H9 (cell line): ENCODE measurements at regions not wholly inside any gene's neighbourhood (a gene's known extent, or its start where the extent isn't known, plus 50 kb on each side); places are given as distances from the start of the nearest gene placed in this dataset.

Experiments
- DNase-seq: peaks from one replicate; pipeline ENCODE4 v3.0.0-alpha.2; 2017
- H2AFZ ChIP-seq: one replicate; pipeline ENCODE4 v1.6.1; 2013; ENCODE audit warnings: mild to moderate bottlenecking, low read length, control low read depth, moderate library complexity
- H2AK5ac ChIP-seq: 2 replicates; pipeline ENCODE4 v1.6.1; 2013; ENCODE audit warnings: low read length, control low read depth, mixed read lengths; ENCODE audit not compliant: insufficient read length
- H2BK120ac ChIP-seq: one replicate; pipeline ENCODE4 v1.6.1; 2013; ENCODE audit warnings: low read depth, mild to moderate bottlenecking, low read length, control low read depth, inconsistent platforms; ENCODE audit not compliant: poor library complexity, severe bottlenecking
- H2BK12ac ChIP-seq: 2 replicates; pipeline ENCODE4 v1.6.1; 2013; ENCODE audit warnings: low read length, control low read depth, mixed read lengths, low read depth; ENCODE audit not compliant: insufficient read length
- H2BK15ac ChIP-seq: 2 replicates; pipeline ENCODE4 v1.6.1; 2013; ENCODE audit warnings: low read depth, low read length, control low read depth
- H2BK20ac ChIP-seq: one replicate; pipeline ENCODE4 v1.6.1; 2013; ENCODE audit warnings: low read depth, mild to moderate bottlenecking, low read length, control low read depth, inconsistent platforms; ENCODE audit not compliant: poor library complexity, severe bottlenecking
- H2BK5ac ChIP-seq: 2 replicates; pipeline ENCODE4 v1.6.1; 2013; ENCODE audit warnings: low read length, control low read depth, mixed read lengths; ENCODE audit not compliant: insufficient read length
- H3K14ac ChIP-seq: 2 replicates; pipeline ENCODE4 v1.6.1; 2013; ENCODE audit warnings: low read length, control low read depth; ENCODE audit not compliant: insufficient read depth
- H3K18ac ChIP-seq: 2 replicates; pipeline ENCODE4 v1.6.1; 2013; ENCODE audit warnings: low read depth, mild to moderate bottlenecking, mixed read lengths, low read length, control low read depth; ENCODE audit not compliant: insufficient read length
- H3K23ac ChIP-seq: 2 replicates; pipeline ENCODE4 v1.6.1; 2013; ENCODE audit warnings: low read length, control low read depth, mixed read lengths, low read depth; ENCODE audit not compliant: insufficient read length
- H3K23me2 ChIP-seq: 2 replicates; pipeline ENCODE4 v1.6.1; 2013; ENCODE audit warnings: low read depth, mild to moderate bottlenecking, mixed read lengths, low read length, control low read depth; ENCODE audit not compliant: insufficient read length, poor library complexity, severe bottlenecking
- H3K27ac ChIP-seq: 2 replicates; pipeline ENCODE4 v1.5.1; 2013; ENCODE audit warnings: low read length, control low read depth, mixed read lengths, low read depth; ENCODE audit not compliant: insufficient read length
- H3K27me3 ChIP-seq: 2 replicates; pipeline ENCODE4 v1.6.1; 2013; ENCODE audit warnings: low read length, control low read depth, inconsistent platforms; ENCODE audit not compliant: insufficient read depth
- H3K4ac ChIP-seq: 2 replicates; pipeline ENCODE4 v1.6.1; 2013; ENCODE audit warnings: low read depth, mild to moderate bottlenecking, control low read depth, inconsistent platforms, low read length, moderate library complexity
- H3K4me1 ChIP-seq: 2 replicates; pipeline ENCODE4 v1.6.1; 2013; ENCODE audit warnings: low read length, control low read depth, inconsistent platforms; ENCODE audit not compliant: insufficient read depth
- H3K4me2 ChIP-seq: 2 replicates; pipeline ENCODE4 v1.6.1; 2013; ENCODE audit warnings: low read length, control low read depth, mixed read lengths; ENCODE audit not compliant: insufficient read length, insufficient read depth
- H3K56ac ChIP-seq: 2 replicates; pipeline ENCODE4 v1.6.1; 2013; ENCODE audit warnings: low read depth, mild to moderate bottlenecking, mixed read lengths, low read length, control low read depth; ENCODE audit not compliant: insufficient read length
- H3K79me1 ChIP-seq: 2 replicates; pipeline ENCODE4 v1.6.1; 2013; ENCODE audit warnings: low read depth, mild to moderate bottlenecking, moderate library complexity, low read length, control low read depth, inconsistent platforms; ENCODE audit not compliant: insufficient read depth, poor library complexity, severe bottlenecking
- H3K79me2 ChIP-seq: 2 replicates; pipeline ENCODE4 v1.6.1; 2013; ENCODE audit warnings: low read length, control low read depth, inconsistent platforms; ENCODE audit not compliant: insufficient read depth
- H3K9ac ChIP-seq: 2 replicates; pipeline ENCODE4 v1.6.1; 2013; ENCODE audit warnings: low read length, control low read depth, mixed read lengths; ENCODE audit not compliant: insufficient read length; ENCODE audit errors: extremely low read depth
- H3K9me3 ChIP-seq: one replicate; pipeline ENCODE4 v1.6.1; 2013; ENCODE audit warnings: low read depth, low read length, inconsistent platforms; ENCODE audit not compliant: control insufficient read depth
- H3T11ph ChIP-seq: one replicate; pipeline ENCODE4 v1.6.1; 2013; ENCODE audit warnings: mild to moderate bottlenecking, low read length, control low read depth, inconsistent platforms
- H4K20me1 ChIP-seq: one replicate; pipeline ENCODE4 v1.6.1; 2013; ENCODE audit not compliant: control insufficient read depth, insufficient read length, insufficient read depth
- H4K5ac ChIP-seq: 2 replicates; pipeline ENCODE4 v1.6.1; 2013; ENCODE audit warnings: low read depth, mild to moderate bottlenecking, mixed read lengths, low read length, control low read depth; ENCODE audit not compliant: insufficient read length
- H4K8ac ChIP-seq: replicated peaks from 2 replicates; pipeline ENCODE4 v1.6.1; 2013; ENCODE audit warnings: low read length, control low read depth, mixed read lengths, low read depth; ENCODE audit not compliant: insufficient read length
- H4K91ac ChIP-seq: 2 replicates; pipeline ENCODE4 v1.6.1; 2013; ENCODE audit warnings: low read depth, mild to moderate bottlenecking, moderate library complexity, mixed read lengths, low read length, control low read depth; ENCODE audit not compliant: insufficient read length
- H3K27ac Mint-ChIP-seq, 3 experiments: 2 replicates in 2 of 3; 3 replicates in 1 of 3; pipeline ENCODE4 v1.8.0; 2020 to 2021; ENCODE audit warnings: mixed read lengths in 3 of 3, mild to moderate bottlenecking in 1 of 3, moderate library complexity in 1 of 3
- H3K27me3 Mint-ChIP-seq: 2 replicates; pipeline ENCODE4 v1.8.0; 2021; ENCODE audit warnings: low read depth, mild to moderate bottlenecking, moderate library complexity, mixed read lengths
- H3K36me3 Mint-ChIP-seq, 3 experiments: 2 replicates in 2 of 3; 3 replicates in 1 of 3; pipeline ENCODE4 v1.8.0; 2020 to 2021; ENCODE audit warnings: low read depth in 3 of 3, mixed read lengths in 3 of 3; ENCODE audit not compliant: insufficient read depth in 1 of 3
- H3K4me1 Mint-ChIP-seq, 2 experiments: 2 replicates each; pipeline ENCODE4 v1.8.0; 2020; ENCODE audit warnings: mixed read lengths in 2 of 2
- H3K4me3 Mint-ChIP-seq, 2 experiments: 2 replicates in 1 of 2; 3 replicates in 1 of 2; pipeline ENCODE4 v1.8.0; 2020 to 2021; ENCODE audit warnings: mild to moderate bottlenecking in 2 of 2, mixed read lengths in 2 of 2, moderate library complexity in 1 of 2
- H3K9me3 Mint-ChIP-seq, 2 experiments: 2 replicates in 1 of 2; 3 replicates in 1 of 2; pipeline ENCODE4 v1.8.0; 2020; ENCODE audit warnings: mild to moderate bottlenecking in 2 of 2, mixed read lengths in 2 of 2, moderate library complexity in 1 of 2
- WGBS: extraction: QIAGEN DNeasy Blood & Tissue Kit; methylation state at CpG from one replicate; pipeline ENCODE4 v1.1.7; 2013; ENCODE audit warnings: missing lambda C conversion rate, low lambda C conversion rate, mixed read lengths; ENCODE audit not compliant: insufficient read length; ENCODE audit errors: extremely low coverage; 5-methylcytosine and 5-hydroxymethylcytosine counted together
- TF ChIP-seq, protein P1 (sequence below): fragments of 200-600 bp; sonication (generic); conservative IDR thresholded peaks from 3 replicates; pipeline ENCODE4 v1.8.0; 2021; ENCODE audit warnings: antibody characterized with exemption, mild to moderate bottlenecking

DNA sequence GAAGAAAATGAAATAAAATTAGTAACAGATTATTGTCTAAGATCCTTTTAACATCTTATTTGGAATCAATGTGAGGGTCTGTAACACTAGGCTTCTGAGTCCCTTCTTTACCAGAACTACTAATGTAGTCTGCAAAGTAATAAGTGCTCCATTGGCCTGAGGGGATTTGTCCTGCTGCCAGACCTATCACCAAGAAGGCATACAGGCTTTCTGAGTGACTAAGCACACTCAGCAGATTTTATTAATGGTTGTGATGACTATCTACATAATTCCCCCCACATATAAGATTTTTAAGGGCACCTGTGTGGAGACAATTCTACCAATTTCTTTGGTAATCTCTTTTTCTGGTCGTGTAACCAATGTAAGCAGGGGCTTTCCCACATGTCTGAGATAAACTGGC lies 365.0 kb upstream of the FAT3 start:
- H3K36me3 Mint-ChIP-seq, result no peaks in the 10 kb centered on the region
- no peak overlapping the region for H3K27ac Mint-ChIP-seq
- no CpG with 5 or more reads among the region's 1 CpG for WGBS
- no peak overlapping the region for H3K18ac ChIP-seq
- H3K79me1 ChIP-seq, result no peaks in the 10 kb centered on the region
- DNase-seq, result no peak
- H2BK12ac ChIP-seq, result no peak overlapping the region
- no peak overlapping the region for H2BK15ac ChIP-seq
- no peaks in the 10 kb centered on the region for H3K27me3 ChIP-seq
- TF ChIP-seq, protein P1, sequence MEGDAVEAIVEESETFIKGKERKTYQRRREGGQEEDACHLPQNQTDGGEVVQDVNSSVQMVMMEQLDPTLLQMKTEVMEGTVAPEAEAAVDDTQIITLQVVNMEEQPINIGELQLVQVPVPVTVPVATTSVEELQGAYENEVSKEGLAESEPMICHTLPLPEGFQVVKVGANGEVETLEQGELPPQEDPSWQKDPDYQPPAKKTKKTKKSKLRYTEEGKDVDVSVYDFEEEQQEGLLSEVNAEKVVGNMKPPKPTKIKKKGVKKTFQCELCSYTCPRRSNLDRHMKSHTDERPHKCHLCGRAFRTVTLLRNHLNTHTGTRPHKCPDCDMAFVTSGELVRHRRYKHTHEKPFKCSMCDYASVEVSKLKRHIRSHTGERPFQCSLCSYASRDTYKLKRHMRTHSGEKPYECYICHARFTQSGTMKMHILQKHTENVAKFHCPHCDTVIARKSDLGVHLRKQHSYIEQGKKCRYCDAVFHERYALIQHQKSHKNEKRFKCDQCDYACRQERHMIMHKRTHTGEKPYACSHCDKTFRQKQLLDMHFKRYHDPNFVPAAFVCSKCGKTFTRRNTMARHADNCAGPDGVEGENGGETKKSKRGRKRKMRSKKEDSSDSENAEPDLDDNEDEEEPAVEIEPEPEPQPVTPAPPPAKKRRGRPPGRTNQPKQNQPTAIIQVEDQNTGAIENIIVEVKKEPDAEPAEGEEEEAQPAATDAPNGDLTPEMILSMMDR, result no peak
- H3K4me1 Mint-ChIP-seq, result no peaks in the 10 kb centered on the region
- H3T11ph ChIP-seq, result no peak overlapping the region
- H4K8ac ChIP-seq, result no peak overlapping the region
- H2AFZ ChIP-seq, result no peak overlapping the region
- no peak overlapping the region for H3K9ac ChIP-seq
- no peak overlapping the region for H4K91ac ChIP-seq
- H3K4me2 ChIP-seq, result no peak overlapping the region
- H2BK20ac ChIP-seq, result no peak overlapping the region
- H3K79me2 ChIP-seq, result no peaks in the 10 kb centered on the region
- H3K23me2 ChIP-seq, result no peaks in the 10 kb centered on the region
- H2AK5ac ChIP-seq, result no peak overlapping the region
- no peak overlapping the region for H3K4ac ChIP-seq
- H2BK5ac ChIP-seq, result no peak overlapping the region
- H3K9me3 Mint-ChIP-seq, result no peaks in the 10 kb centered on the region
- H4K5ac ChIP-seq, result no peak overlapping the region
- no peak overlapping the region for H3K27ac ChIP-seq
- H3K27me3 Mint-ChIP-seq, result no peaks in the 10 kb centered on the region
- no peak overlapping the region for H3K14ac ChIP-seq
- H3K4me3 Mint-ChIP-seq, result no peak overlapping the region
- H3K56ac ChIP-seq, result no peak overlapping the region
- H3K4me1 ChIP-seq, result no peaks in the 10 kb centered on the region
- H3K23ac ChIP-seq, result no peak overlapping the region
- H3K9me3 ChIP-seq, result no peaks in the 10 kb centered on the region
- H2BK120ac ChIP-seq, result no peak overlapping the region
- no peaks in the 10 kb centered on the region for H4K20me1 ChIP-seq
